Prostate gland (tissue), 2 donors: ENCODE measurements at regions not wholly inside any gene's neighbourhood (a gene's known extent, or its start where the extent isn't known, plus 50 kb on each side); places are given as distances from the start of the nearest gene placed in this dataset.

ENCODE experiments used
- DNase-seq: peaks from one replicate; pipeline ENCODE4 v3.0.0-alpha.2; 2019; ENCODE audit warnings: low spot score
- H3K27ac ChIP-seq, 2 donors: fragments of 200-600 bp; sonication (generic); 2 replicates each; pipeline ENCODE4 v1.5.1; 2017 to 2019
- H3K27me3 ChIP-seq: fragments of 200-600 bp; sonication (generic); replicated peaks from 2 replicates; pipeline ENCODE4 v1.5.1; 2019; ENCODE audit not compliant: insufficient read depth
- H3K36me3 ChIP-seq, 2 donors: fragments of 200-600 bp; sonication (generic); 1 replicate in 1 of 2; 2 replicates in 1 of 2; pipeline versions ENCODE4 v1.5.1 to v1.8.1; 2017 to 2019
- H3K4me1 ChIP-seq: fragments of 200-600 bp; sonication (generic); replicated peaks from 2 replicates; pipeline ENCODE4 v1.5.1; 2019
- H3K4me3 ChIP-seq, 2 donors: fragments of 200-600 bp; sonication (generic); 2 replicates each; pipeline ENCODE4 v1.5.1; 2017 to 2019
- H3K9me3 ChIP-seq: fragments of 200-600 bp; sonication (generic); 2 replicates; pipeline ENCODE4 v1.5.1; 2017
- CTCF ChIP-seq, 4 experiments: fragments of 200-600 bp in 2 of 4; fragments of 450-650 bp in 2 of 4; sonication (generic) in 2 of 4; IDR thresholded peaks; 1 replicate in 3 of 4; 2 replicates in 1 of 4; pipeline ENCODE4 v1.5.1; 2016 to 2019; ENCODE audit warnings: antibody characterized with exemption in 4 of 4, mild to moderate bottlenecking in 2 of 4, moderate library complexity in 2 of 4
- POLR2A ChIP-seq: fragments of 450-650 bp; IDR thresholded peaks from one replicate; pipeline ENCODE4 v1.6.1; 2016; ENCODE audit warnings: antibody characterized with exemption, mild to moderate bottlenecking
- POLR2AphosphoS5 ChIP-seq: sonication (generic); formaldehyde crosslinking; IDR thresholded peaks from one replicate; pipeline ENCODE4 v1.6.1; 2017; ENCODE audit warnings: antibody characterized with exemption
- WGBS: methylation state at CpG from one replicate; pipeline ENCODE4 v1.1.5; 2018; 5-methylcytosine and 5-hydroxymethylcytosine counted together
- intact Hi-C: fragments of 100-400 bp; cut with DNase I; formaldehyde crosslinking; loops from one replicate; pipeline ENCODE4 v1.14.2; 2022

GRCh38 chr1:60923389-60924087 lies 158.8 kb upstream of the NFIA start:
- intact Hi-C loops, result no loop called here
- 52% methylated on average over 5 of the region's 5 CpGs for WGBS
- no peak for TF ChIP-seq POLR2AphosphoS5
- no peak for TF ChIP-seq CTCF (IDR thresholded peaks at IDR 0.05)
- TF ChIP-seq POLR2A, result no peak
- DNase-seq, result no peak
- Histone ChIP-seq H3K27me3 (no peaks in the 10 kb centered on the region), H3K9me3 (no peaks in the 10 kb centered on the region), H3K36me3 (no peaks in the 10 kb centered on the region), H3K4me3 (no peak overlapping the region), H3K27ac (no peak overlapping the region), H3K4me1 (no peaks in the 10 kb centered on the region)

- H3K27ac ChIP-seq, result no peak overlapping the region
- 75% methylated on average over 4 of the region's 4 CpGs for WGBS
Measured at GRCh38 chr1:60922304-60922703, 160.1 kb upstream of the NFIA start.

GRCh38 chr1:60921175-60921574 lies 161.2 kb upstream of the NFIA start:
- no peak overlapping the region for H3K27ac ChIP-seq
- no peak overlapping the region for H3K4me3 ChIP-seq
- H3K27me3 ChIP-seq, result no peaks in the 10 kb centered on the region
- TF ChIP-seq CTCF (IDR thresholded peaks at IDR 0.05) (no peak), POLR2A (no peak), POLR2AphosphoS5 (no peak)
- H3K4me1 ChIP-seq, result no peaks in the 10 kb centered on the region
- no peaks in the 10 kb centered on the region for H3K36me3 ChIP-seq
- intact Hi-C loops, result no loop called here
- H3K9me3 ChIP-seq, result no peaks in the 10 kb centered on the region
- DNase-seq, result no peak
- 96% methylated on average over 4 of the region's 4 CpGs for WGBS

More at GRCh38 chr1:60922304-60922703, 160.1 kb upstream of the NFIA start:
- Histone ChIP-seq H3K27me3 (no peaks in the 10 kb centered on the region), H3K36me3 (no peaks in the 10 kb centered on the region), H3K4me3 (no peak overlapping the region), H3K4me1 (no peaks in the 10 kb centered on the region), H3K9me3 (no peaks in the 10 kb centered on the region)
- intact Hi-C loops, result no loop called here
- TF ChIP-seq POLR2A (no peak), POLR2AphosphoS5 (no peak), CTCF (IDR thresholded peaks at IDR 0.05) (no peak)
- DNase-seq, result no peak

- DNase-seq, result no peak
- Histone ChIP-seq H3K4me1 (no peaks in the 10 kb centered on the region), H3K27ac (no peak overlapping the region), H3K27me3 (no peaks in the 10 kb centered on the region), H3K36me3 (no peaks in the 10 kb centered on the region), H3K9me3 (no peaks in the 10 kb centered on the region), H3K4me3 (no peak overlapping the region)
- intact Hi-C loops, result no loop called here
- TF ChIP-seq POLR2A (no peak), POLR2AphosphoS5 (no peak), CTCF (IDR thresholded peaks at IDR 0.05) (no peak)
- 91% methylated on average over 2 of the region's 2 CpGs for WGBS
Measured at GRCh38 chr1:60920561-60920960, 161.8 kb upstream of the NFIA start.

- WGBS, result 100% methylated on average over 1 of the region's 1 CpG
- H3K27me3 ChIP-seq, result no peaks in the 10 kb centered on the region
- no peaks in the 10 kb centered on the region for H3K9me3 ChIP-seq
- no peaks in the 10 kb centered on the region for H3K36me3 ChIP-seq
- intact Hi-C loops, result no loop called here
- TF ChIP-seq POLR2A (no peak), POLR2AphosphoS5 (no peak), CTCF (IDR thresholded peaks at IDR 0.05) (no peak)
- H3K27ac ChIP-seq, result no peak overlapping the region
- no peaks in the 10 kb centered on the region for H3K4me1 ChIP-seq
- no peak for DNase-seq
- no peak overlapping the region for H3K4me3 ChIP-seq
Measured at GRCh38 chr1:60918867-60919266, 163.5 kb upstream of the NFIA start.
